Loucy (cell line): ENCODE measurements at regions not wholly inside any gene's neighbourhood (a gene's known extent, or its start where the extent isn't known, plus 50 kb on each side); places are given as distances from the start of the nearest gene placed in this dataset.

Experiments
- H2AFZ ChIP-seq: fragments of 200-600 bp; sonication (generic); 2 replicates; pipeline ENCODE4 v1.6.0; 2016; ENCODE audit warnings: antibody characterized with exemption, mild to moderate bottlenecking, low read length, moderate library complexity
- H3F3A ChIP-seq: fragments of 200-600 bp; 2 replicates; pipeline ENCODE4 v1.6.0; 2016; ENCODE audit warnings: antibody characterized with exemption, low read depth, mild to moderate bottlenecking
- H3K27me3 ChIP-seq: fragments of 200-600 bp; sonication (generic); 2 replicates; pipeline ENCODE4 v1.6.1; 2014; ENCODE audit warnings: low read length, mild to moderate bottlenecking; ENCODE audit not compliant: insufficient read depth, poor library complexity, severe bottlenecking
- H3K36me3 ChIP-seq: fragments of 200-600 bp; sonication (generic); 2 replicates; pipeline ENCODE4 v1.6.1; 2016; ENCODE audit warnings: low read length; ENCODE audit not compliant: insufficient read depth
- H3K4me1 ChIP-seq: fragments of 200-600 bp; sonication (generic); 2 replicates; pipeline ENCODE4 v1.5.1; 2014; ENCODE audit warnings: low read length, mild to moderate bottlenecking; ENCODE audit not compliant: insufficient read depth, poor library complexity, severe bottlenecking
- H3K4me2 ChIP-seq: fragments of 200-600 bp; sonication (generic); 2 replicates; pipeline ENCODE4 v1.6.0; 2014; ENCODE audit warnings: antibody characterized with exemption, low read length, low read depth, mild to moderate bottlenecking; ENCODE audit not compliant: poor library complexity, severe bottlenecking
- H3K4me3 ChIP-seq: fragments of 200-600 bp; sonication (generic); 2 replicates; pipeline ENCODE4 v1.5.1; 2014; ENCODE audit warnings: low read length, mild to moderate bottlenecking, mixed read lengths; ENCODE audit not compliant: poor library complexity, severe bottlenecking
- H3K79me2 ChIP-seq: fragments of 200-600 bp; sonication (generic); 2 replicates; pipeline ENCODE4 v1.6.1; 2014; ENCODE audit warnings: low read length; ENCODE audit not compliant: insufficient read depth
- H3K9ac ChIP-seq: fragments of 200-600 bp; sonication (generic); 2 replicates; pipeline ENCODE4 v1.6.0; 2014; ENCODE audit warnings: mild to moderate bottlenecking, low read depth, low read length, moderate library complexity; ENCODE audit not compliant: poor library complexity, severe bottlenecking
- H3K9me2 ChIP-seq: fragments of 200-600 bp; sonication (generic); replicated peaks from 2 replicates; pipeline ENCODE4 v1.6.1; 2016; ENCODE audit warnings: low read depth, low read length, mixed read lengths
- H3K9me3 ChIP-seq: fragments of 200-600 bp; sonication (generic); 2 replicates; pipeline ENCODE4 v1.6.1; 2014; ENCODE audit warnings: mild to moderate bottlenecking, antibody characterized with exemption, low read length, low read depth; ENCODE audit not compliant: insufficient read depth
- H4K20me1 ChIP-seq: fragments of 200-600 bp; sonication (generic); 2 replicates; pipeline ENCODE4 v1.6.0; 2014; ENCODE audit warnings: antibody characterized with exemption, low read length, mild to moderate bottlenecking; ENCODE audit not compliant: insufficient read depth, poor library complexity, severe bottlenecking
- EZH2phosphoT487 ChIP-seq: fragments of 200-600 bp; IDR thresholded peaks from 2 replicates; pipeline ENCODE4 v1.6.1; 2018; ENCODE audit warnings: antibody characterized with exemption, mild to moderate bottlenecking, moderate library complexity, borderline replicate concordance
- TF ChIP-seq, protein P1 (sequence below): fragments of 200-600 bp; sonication (generic); conservative IDR thresholded peaks from 2 replicates; pipeline ENCODE4 v1.5.1; 2014; ENCODE audit warnings: mild to moderate bottlenecking, antibody characterized with exemption, low read length

DNA sequence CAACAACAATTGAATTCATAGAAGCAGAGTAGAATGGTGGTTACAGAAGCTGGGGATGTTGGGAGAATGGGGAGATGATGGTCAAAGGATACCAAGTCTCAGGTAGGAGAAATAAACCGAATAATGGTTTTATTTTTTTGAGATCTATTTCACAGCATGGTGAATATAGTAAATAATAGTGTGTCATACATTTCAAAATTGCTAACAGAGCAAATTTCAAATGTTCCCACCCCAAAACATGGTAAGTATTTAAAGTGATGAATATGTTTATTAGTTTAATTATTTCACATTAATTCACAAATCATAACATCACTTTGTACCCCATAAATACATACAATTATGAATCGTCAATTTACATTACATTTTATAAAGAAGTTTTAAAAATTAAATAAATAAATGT lies 72.7 kb upstream of the ATG10 start:
- Histone ChIP-seq H3K4me2 (no peak overlapping the region), H3K79me2 (no peaks in the 10 kb centered on the region), H3K27me3 (no peaks in the 10 kb centered on the region), H3K36me3 (no peaks in the 10 kb centered on the region), H3K4me3 (no peak overlapping the region), H4K20me1 (no peaks in the 10 kb centered on the region), H3K9me2 (no peaks in the 10 kb centered on the region), H2AFZ (no peak overlapping the region), H3F3A (no peaks in the 10 kb centered on the region), H3K9ac (no peak overlapping the region), H3K4me1 (no peaks in the 10 kb centered on the region), H3K9me3 (no peaks in the 10 kb centered on the region)
- TF ChIP-seq, protein P1, sequence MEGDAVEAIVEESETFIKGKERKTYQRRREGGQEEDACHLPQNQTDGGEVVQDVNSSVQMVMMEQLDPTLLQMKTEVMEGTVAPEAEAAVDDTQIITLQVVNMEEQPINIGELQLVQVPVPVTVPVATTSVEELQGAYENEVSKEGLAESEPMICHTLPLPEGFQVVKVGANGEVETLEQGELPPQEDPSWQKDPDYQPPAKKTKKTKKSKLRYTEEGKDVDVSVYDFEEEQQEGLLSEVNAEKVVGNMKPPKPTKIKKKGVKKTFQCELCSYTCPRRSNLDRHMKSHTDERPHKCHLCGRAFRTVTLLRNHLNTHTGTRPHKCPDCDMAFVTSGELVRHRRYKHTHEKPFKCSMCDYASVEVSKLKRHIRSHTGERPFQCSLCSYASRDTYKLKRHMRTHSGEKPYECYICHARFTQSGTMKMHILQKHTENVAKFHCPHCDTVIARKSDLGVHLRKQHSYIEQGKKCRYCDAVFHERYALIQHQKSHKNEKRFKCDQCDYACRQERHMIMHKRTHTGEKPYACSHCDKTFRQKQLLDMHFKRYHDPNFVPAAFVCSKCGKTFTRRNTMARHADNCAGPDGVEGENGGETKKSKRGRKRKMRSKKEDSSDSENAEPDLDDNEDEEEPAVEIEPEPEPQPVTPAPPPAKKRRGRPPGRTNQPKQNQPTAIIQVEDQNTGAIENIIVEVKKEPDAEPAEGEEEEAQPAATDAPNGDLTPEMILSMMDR: no peak

DNA sequence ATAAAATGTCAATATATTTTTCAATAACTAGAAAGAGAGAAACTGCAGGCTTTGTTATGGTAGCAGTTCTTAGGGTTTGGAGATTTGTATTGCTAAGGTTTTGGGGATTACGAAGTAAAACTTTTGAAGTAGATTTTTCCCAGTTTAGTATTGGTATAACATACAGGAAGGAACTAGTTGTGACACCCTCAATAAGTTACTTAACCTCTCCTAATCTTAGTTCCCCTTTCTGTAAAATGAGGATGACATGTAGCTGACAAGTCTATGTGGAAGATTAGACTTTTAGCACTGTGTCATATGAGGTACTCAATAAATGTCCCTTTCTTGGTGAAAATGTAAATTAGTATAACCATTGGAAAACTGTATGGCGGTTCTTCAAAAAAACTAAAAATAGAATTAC lies 73.4 kb upstream of the ATG10 start:
- H3K36me3 ChIP-seq: no peaks in the 10 kb centered on the region
- no peaks in the 10 kb centered on the region for H3K4me1 ChIP-seq
- no peak for TF ChIP-seq EZH2phosphoT487
- TF ChIP-seq, protein P1: no peak
- no peaks in the 10 kb centered on the region for H3K9me3 ChIP-seq
- H3K4me3 ChIP-seq: no peak overlapping the region
- H3F3A ChIP-seq: no peaks in the 10 kb centered on the region
- no peaks in the 10 kb centered on the region for H4K20me1 ChIP-seq
- H3K4me2 ChIP-seq: no peak overlapping the region
- no peak overlapping the region for H3K9ac ChIP-seq
- no peaks in the 10 kb centered on the region for H3K9me2 ChIP-seq
- no peaks in the 10 kb centered on the region for H3K27me3 ChIP-seq
- H3K79me2 ChIP-seq: no peaks in the 10 kb centered on the region
- no peak overlapping the region for H2AFZ ChIP-seq

GRCh38 chr5:81896764-81897163 lies 75.1 kb upstream of the ATG10 start:
- Histone ChIP-seq H3F3A (no peaks in the 10 kb centered on the region), H3K4me1 (no peaks in the 10 kb centered on the region), H4K20me1 (no peaks in the 10 kb centered on the region), H3K9me3 (0 out of 2 replicates have a peak, but pooled peaks cover 2% of the 10 kb centered on the region), H3K9me2 (no peaks in the 10 kb centered on the region), H2AFZ (no peak overlapping the region), H3K4me2 (no peak overlapping the region), H3K79me2 (no peaks in the 10 kb centered on the region), H3K36me3 (no peaks in the 10 kb centered on the region), H3K27me3 (no peaks in the 10 kb centered on the region), H3K9ac (no peak overlapping the region), H3K4me3 (no peak overlapping the region)
- no peak for TF ChIP-seq EZH2phosphoT487
- TF ChIP-seq, protein P1: no peak
